BLaER1 treated with 17β-estradiol and CSF1 and Interleukin-3, amounts not matched to agents 10 nM and 100 nM (cell line): ENCODE measurements at regions not wholly inside any gene's neighbourhood (a gene's known extent, or its start where the extent isn't known, plus 50 kb on each side); places are given as distances from the start of the nearest gene placed in this dataset.

ENCODE experiments used
- H3K27ac ChIP-seq, 11 experiments: shearing (Covaris generic); formaldehyde crosslinking; 2 replicates each; pipeline ENCODE4 v1.8.1; 2022
- H3K27me3 ChIP-seq, 11 experiments: shearing (Covaris generic); formaldehyde crosslinking; 2 replicates each; pipeline ENCODE4 v1.8.1; 2022
- H3K36me3 ChIP-seq, 11 experiments: shearing (Covaris generic); formaldehyde crosslinking; 2 replicates each; pipeline ENCODE4 v1.8.1; 2022
- H3K4me1 ChIP-seq, 10 experiments: shearing (Covaris generic); formaldehyde crosslinking; 2 replicates each; pipeline ENCODE4 v1.8.1; 2022
- H3K4me2 ChIP-seq, 11 experiments: shearing (Covaris generic); formaldehyde crosslinking; 2 replicates each; pipeline ENCODE4 v1.8.1; 2022
- H3K4me3 ChIP-seq, 10 experiments: shearing (Covaris generic); formaldehyde crosslinking; 2 replicates each; pipeline ENCODE4 v1.8.1; 2022
- H3K9ac ChIP-seq, 11 experiments: shearing (Covaris generic); formaldehyde crosslinking; 2 replicates each; pipeline ENCODE4 v1.8.1; 2022
- H3K9me3 ChIP-seq, 11 experiments: shearing (Covaris generic); formaldehyde crosslinking; replicated peaks in 1 of 11; 2 replicates each; pipeline ENCODE4 v1.8.1; 2022
- H4K20me1 ChIP-seq, 11 experiments: shearing (Covaris generic); formaldehyde crosslinking; 2 replicates each; pipeline ENCODE4 v1.8.1; 2022
- Cebpa-rat ChIP-seq, 11 experiments: shearing (Covaris generic); IDR thresholded peaks; 2 replicates each; pipeline ENCODE4 v1.8.1; 2022

- Histone ChIP-seq H3K27ac (peak overlapping the region in 8 of 11 experiments; percentile 21 to 47 (median 35); a peak in 11 of 22 replicates), H3K4me3 (no peak overlapping the region), H4K20me1 (peaks cover 0 to 90% (median 0%) of the 10 kb centered on the region in 11 experiments; a peak in 6 of 22 replicates), H3K9me3 (peaks cover 0 to 10% (median 6%) of the 10 kb centered on the region in 11 experiments; a peak in 14 of 22 replicates), H3K36me3 (0 out of 22 replicates have a peak, but pooled peaks cover 0 to 4% (median 0%) of the 10 kb centered on the region in 11 experiments), H3K9ac (peak overlapping the region in 2 of 11 experiments; percentile 12 to 45; a peak in 2 of 22 replicates), H3K4me1 (peaks cover 53 to 63% (median 59%) of the 10 kb centered on the region in 10 experiments), H3K4me2 (peak overlapping the region; percentile 40 to 79 (median 53)), H3K27me3 (no peaks in the 10 kb centered on the region)
- no peak for TF ChIP-seq Cebpa-rat (IDR thresholded peaks at IDR 0.05)
Measured at GRCh38 chr17:77345260-77345910, 204.6 kb downstream of the SEC14L1 start.

DNA sequence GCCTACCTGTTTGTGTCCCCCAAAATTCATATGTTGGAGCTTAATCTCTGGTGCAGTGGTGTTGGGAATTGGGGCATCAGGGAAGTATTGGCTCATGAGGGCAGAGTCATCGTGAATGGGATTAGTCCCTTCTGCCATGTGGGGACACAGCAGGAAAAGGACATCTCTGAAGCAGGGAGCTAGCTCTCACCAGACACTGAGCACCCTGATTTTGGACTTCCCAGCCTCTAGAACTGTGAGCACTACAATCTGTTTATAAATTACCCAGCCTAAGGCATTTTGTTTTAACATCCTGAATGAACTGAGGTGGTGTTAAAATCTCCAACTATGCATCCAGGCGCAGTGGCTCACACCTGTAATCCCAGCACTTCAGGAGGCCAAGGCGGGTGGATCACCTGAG is 206.0 kb downstream of the SEC14L1 start:
- no peak for TF ChIP-seq Cebpa-rat (IDR thresholded peaks at IDR 0.05)
- Histone ChIP-seq H3K4me1 (peaks cover 40 to 61% (median 53%) of the 10 kb centered on the region in 10 experiments), H3K9me3 (peaks cover 0 to 10% (median 6%) of the 10 kb centered on the region in 11 experiments; a peak in 14 of 22 replicates), H3K9ac (no peak overlapping the region), H3K4me2 (no peak overlapping the region), H4K20me1 (peaks cover 0 to 93% (median 0%) of the 10 kb centered on the region in 11 experiments; a peak in 7 of 22 replicates), H3K27me3 (no peaks in the 10 kb centered on the region), H3K4me3 (no peak overlapping the region), H3K27ac (no peak overlapping the region), H3K36me3 (0 out of 22 replicates have a peak, but pooled peaks cover 0 to 4% (median 0%) of the 10 kb centered on the region in 11 experiments)

GRCh38 chr17:77347544-77347943 is 206.8 kb downstream of the SEC14L1 start:
- no peak overlapping the region for H3K9ac ChIP-seq
- H3K4me2 ChIP-seq = no peak overlapping the region
- H4K20me1 ChIP-seq = peaks cover 0 to 98% (median 0%) of the 10 kb centered on the region in 11 experiments; a peak in 7 of 22 replicates
- 0 out of 22 replicates have a peak, but pooled peaks cover 0 to 4% (median 0%) of the 10 kb centered on the region in 11 experiments for H3K36me3 ChIP-seq
- H3K9me3 ChIP-seq = peaks cover 0 to 10% (median 6%) of the 10 kb centered on the region in 11 experiments; a peak in 14 of 22 replicates
- no peaks in the 10 kb centered on the region for H3K27me3 ChIP-seq
- H3K4me3 ChIP-seq = no peak overlapping the region
- H3K4me1 ChIP-seq = peaks cover 32 to 54% (median 45%) of the 10 kb centered on the region in 10 experiments
- H3K27ac ChIP-seq = no peak overlapping the region
- no peak for TF ChIP-seq Cebpa-rat (IDR thresholded peaks at IDR 0.05)

DNA sequence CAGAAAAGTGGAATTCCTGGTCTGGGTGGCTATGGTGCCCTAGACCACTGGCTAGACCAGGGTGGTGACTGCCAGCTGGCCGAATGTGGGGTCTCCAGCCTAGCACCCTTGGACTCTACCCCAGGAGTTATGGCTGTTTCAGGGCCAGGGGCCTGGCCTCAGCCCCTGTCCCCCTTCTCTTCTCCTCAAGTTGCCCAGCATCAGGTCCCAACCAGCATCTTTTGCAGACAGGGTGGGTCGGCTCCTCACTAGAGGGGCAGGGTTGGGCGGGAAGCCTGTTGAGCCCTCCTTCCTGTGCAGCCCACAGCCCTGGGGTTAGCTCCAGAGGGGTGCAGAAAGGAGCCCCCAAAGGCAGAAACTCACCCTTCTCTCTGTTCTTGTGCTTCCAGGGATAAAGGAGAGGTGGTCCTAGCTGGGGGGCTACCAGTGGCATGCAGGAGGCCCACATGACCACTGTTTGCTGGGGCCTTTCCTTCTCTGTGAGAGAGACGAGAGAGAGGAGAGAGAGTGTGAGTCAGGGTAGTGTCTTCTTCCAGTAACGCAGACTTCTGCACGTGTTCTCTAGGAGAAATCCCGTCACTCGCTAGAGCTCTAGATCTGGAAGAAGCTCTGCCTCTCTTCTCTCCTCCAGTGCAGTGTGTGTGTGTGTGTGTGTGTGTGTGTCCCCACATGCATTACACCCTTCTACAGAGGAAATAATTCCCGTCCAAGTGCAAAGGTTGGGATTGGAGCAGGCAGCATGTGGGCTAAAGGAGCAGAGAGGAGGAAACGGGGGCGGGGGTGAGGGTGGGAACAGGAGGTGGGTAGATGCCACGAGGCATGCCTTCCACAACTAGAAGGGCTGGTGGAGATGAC is 209.4 kb downstream of the SEC14L1 start:
- Histone ChIP-seq H3K4me2 (peak overlapping the region in 8 of 11 experiments; percentile 5 to 50 (median 14); a peak in 7 of 22 replicates), H3K9ac (peak overlapping the region in 1 of 11 experiments; percentile 24; a peak in 1 of 22 replicates), H3K4me1 (peaks cover 9 to 34% (median 28%) of the 10 kb centered on the region in 10 experiments), H3K36me3 (0 out of 22 replicates have a peak, but pooled peaks cover 0 to 4% (median 0%) of the 10 kb centered on the region in 11 experiments), H3K27ac (no peak overlapping the region), H3K4me3 (no peak overlapping the region), H3K27me3 (no peaks in the 10 kb centered on the region), H4K20me1 (peaks cover 0 to 98% (median 0%) of the 10 kb centered on the region in 11 experiments; a peak in 7 of 22 replicates), H3K9me3 (no peaks in the 10 kb centered on the region)
- TF ChIP-seq Cebpa-rat (IDR thresholded peaks at IDR 0.05) = no peak

- Histone ChIP-seq H3K27ac (no peak overlapping the region), H4K20me1 (peaks cover 0 to 98% (median 0%) of the 10 kb centered on the region in 11 experiments; a peak in 7 of 22 replicates), H3K4me2 (no peak overlapping the region), H3K4me3 (no peak overlapping the region), H3K9ac (no peak overlapping the region), H3K9me3 (no peaks in the 10 kb centered on the region), H3K27me3 (no peaks in the 10 kb centered on the region), H3K36me3 (no peaks in the 10 kb centered on the region), H3K4me1 (peaks cover 10 to 33% (median 26%) of the 10 kb centered on the region in 10 experiments)
- TF ChIP-seq Cebpa-rat (IDR thresholded peaks at IDR 0.05) = no peak
Measured at GRCh38 chr17:77352441-77352840, 211.7 kb downstream of the SEC14L1 start.

DNA sequence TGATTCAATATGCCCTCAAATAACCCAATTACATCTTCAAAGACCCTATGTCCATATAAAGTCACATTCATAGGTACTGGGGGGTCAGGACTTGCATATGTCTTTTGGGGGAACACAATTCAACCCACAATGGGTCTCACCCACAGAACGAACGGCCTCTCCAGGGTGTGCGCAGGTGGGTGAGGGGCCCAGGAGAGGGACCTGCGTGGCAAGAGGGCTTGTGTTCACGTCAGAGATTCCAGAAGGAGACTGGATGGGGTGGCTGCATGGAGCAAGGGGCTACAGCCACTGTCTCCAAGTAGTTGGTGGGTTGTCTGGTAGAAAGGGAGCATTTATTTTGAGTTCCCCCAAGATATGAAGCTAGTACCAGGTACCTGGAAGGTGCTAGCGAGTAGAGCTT is 212.2 kb downstream of the SEC14L1 start:
- H3K27me3 ChIP-seq = no peaks in the 10 kb centered on the region
- peaks cover 10 to 33% (median 26%) of the 10 kb centered on the region in 10 experiments for H3K4me1 ChIP-seq
- H3K9ac ChIP-seq = no peak overlapping the region
- peaks cover 0 to 98% (median 0%) of the 10 kb centered on the region in 11 experiments; a peak in 7 of 22 replicates for H4K20me1 ChIP-seq
- H3K27ac ChIP-seq = no peak overlapping the region
- no peak overlapping the region for H3K4me2 ChIP-seq
- H3K36me3 ChIP-seq = 0 out of 22 replicates have a peak, but pooled peaks cover 0 to 1% (median 0%) of the 10 kb centered on the region in 11 experiments
- no peak overlapping the region for H3K4me3 ChIP-seq
- no peaks in the 10 kb centered on the region for H3K9me3 ChIP-seq
- no peak for TF ChIP-seq Cebpa-rat (IDR thresholded peaks at IDR 0.05)

DNA sequence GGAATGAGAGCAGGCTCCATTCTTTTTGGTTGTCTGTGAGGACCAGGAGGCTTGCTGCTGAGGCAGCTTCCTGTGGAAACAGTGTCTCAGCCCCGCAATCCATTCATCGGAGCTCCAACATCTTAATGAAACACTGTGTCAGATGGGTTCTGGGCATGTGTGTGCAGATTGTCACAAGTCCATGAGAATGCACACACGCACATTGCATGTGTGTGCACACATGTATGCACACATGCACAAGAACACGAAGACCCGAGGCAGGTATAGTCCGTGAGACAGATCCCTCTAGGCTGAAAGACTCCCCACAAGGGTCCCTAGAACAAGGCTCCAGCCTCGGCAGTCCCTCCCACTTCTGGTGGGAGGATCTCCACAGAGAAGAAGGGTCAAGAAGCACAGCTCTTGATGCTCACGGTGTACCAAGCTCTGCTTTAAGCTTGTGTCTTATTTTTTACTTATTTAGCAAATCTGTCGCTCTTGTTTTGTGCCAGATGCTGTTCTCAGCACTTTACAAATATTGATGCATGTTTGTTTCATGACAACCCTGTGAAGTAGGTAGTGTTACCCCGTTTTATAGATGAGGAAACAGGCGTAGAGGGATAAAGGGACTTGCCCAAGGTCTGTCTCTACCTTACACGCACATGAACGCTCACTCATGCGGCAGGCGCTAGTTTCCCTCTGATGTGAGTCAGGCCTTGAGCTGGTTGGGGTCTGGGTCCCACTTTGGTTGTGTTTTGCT is 213.1 kb downstream of the SEC14L1 start:
- Histone ChIP-seq H4K20me1 (peaks cover 0 to 98% (median 0%) of the 10 kb centered on the region in 11 experiments; a peak in 7 of 22 replicates), H3K27ac (no peak overlapping the region), H3K27me3 (no peaks in the 10 kb centered on the region), H3K36me3 (peaks cover 0 to 7% (median 0%) of the 10 kb centered on the region in 11 experiments; a peak in 1 of 22 replicates), H3K4me1 (peaks cover 10 to 33% (median 26%) of the 10 kb centered on the region in 10 experiments), H3K4me3 (no peak overlapping the region), H3K9ac (no peak overlapping the region), H3K4me2 (no peak overlapping the region; a peak in 1 of 22 replicates), H3K9me3 (no peaks in the 10 kb centered on the region)
- no peak for TF ChIP-seq Cebpa-rat (IDR thresholded peaks at IDR 0.05)

GRCh38 chr17:77354420-77354669 is 213.6 kb downstream of the SEC14L1 start:
- Histone ChIP-seq H3K27me3 (no peaks in the 10 kb centered on the region), H4K20me1 (peaks cover 0 to 98% (median 0%) of the 10 kb centered on the region in 11 experiments; a peak in 7 of 22 replicates), H3K9ac (no peak overlapping the region), H3K4me1 (peaks cover 10 to 33% (median 26%) of the 10 kb centered on the region in 10 experiments), H3K4me3 (no peak overlapping the region), H3K27ac (no peak overlapping the region), H3K4me2 (no peak overlapping the region; a peak in 1 of 22 replicates), H3K36me3 (peaks cover 0 to 7% (median 0%) of the 10 kb centered on the region in 11 experiments; a peak in 1 of 22 replicates), H3K9me3 (no peaks in the 10 kb centered on the region)
- TF ChIP-seq Cebpa-rat (IDR thresholded peaks at IDR 0.05) = no peak
